ENCODE measurements at regions not wholly inside any gene's neighbourhood (a gene's known extent, or its start where the extent isn't known, plus 50 kb on each side); places are given as distances from the start of the nearest gene placed in this dataset.

DNA sequence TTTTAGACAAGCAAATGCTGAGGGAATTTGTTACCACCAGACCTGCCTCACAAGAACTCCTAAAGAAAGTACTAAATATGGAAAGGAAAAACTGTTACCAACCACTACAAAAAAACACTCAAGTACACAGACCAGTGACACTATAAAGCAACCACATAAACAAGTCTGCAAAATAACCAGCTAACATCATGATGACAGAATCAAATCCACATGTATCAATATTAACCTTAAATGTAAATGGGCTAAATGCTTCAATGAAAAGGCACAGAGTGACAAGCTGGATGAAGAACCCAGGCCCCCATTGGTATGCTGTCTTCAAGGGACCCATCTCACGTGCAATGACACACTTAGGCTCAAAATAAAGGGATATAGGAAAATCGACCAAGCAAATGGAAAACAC is 529.9 kb upstream of the CAMK1G start:
- TF ChIP-seq, protein P1, sequence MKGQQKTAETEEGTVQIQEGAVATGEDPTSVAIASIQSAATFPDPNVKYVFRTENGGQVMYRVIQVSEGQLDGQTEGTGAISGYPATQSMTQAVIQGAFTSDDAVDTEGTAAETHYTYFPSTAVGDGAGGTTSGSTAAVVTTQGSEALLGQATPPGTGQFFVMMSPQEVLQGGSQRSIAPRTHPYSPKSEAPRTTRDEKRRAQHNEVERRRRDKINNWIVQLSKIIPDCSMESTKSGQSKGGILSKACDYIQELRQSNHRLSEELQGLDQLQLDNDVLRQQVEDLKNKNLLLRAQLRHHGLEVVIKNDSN (IDR thresholded peaks at IDR 0.05) = no peak
- TF ChIP-seq FOXM1 (IDR thresholded peaks at IDR 0.05; ENCODE audit: borderline replicate concordance, low read depth) (no peak), EGR1 (IDR thresholded peaks at IDR 0.05) (no peak), EP300 (IDR thresholded peaks at IDR 0.05; ENCODE audit: borderline replicate concordance) (no peak), RAD21 (IDR thresholded peaks at IDR 0.05; ENCODE audit: low read depth) (no peak), CREB1 (IDR thresholded peaks at IDR 0.05; ENCODE audit: low read depth) (no peak), TAF1 (IDR thresholded peaks at IDR 0.05; ENCODE audit: low read depth) (no peak), ZBTB7A (IDR thresholded peaks at IDR 0.05; ENCODE audit: low read depth) (no peak), TEAD4 (IDR thresholded peaks at IDR 0.05) (no peak), TCF12 (IDR thresholded peaks at IDR 0.05; ENCODE audit: low read depth) (no peak), CEBPB (IDR thresholded peaks at IDR 0.05) (no peak), NFIC (IDR thresholded peaks at IDR 0.05) (no peak), YY1 (IDR thresholded peaks at IDR 0.05; ENCODE audit: low read depth) (no peak)
- TF ChIP-seq, protein P2, sequence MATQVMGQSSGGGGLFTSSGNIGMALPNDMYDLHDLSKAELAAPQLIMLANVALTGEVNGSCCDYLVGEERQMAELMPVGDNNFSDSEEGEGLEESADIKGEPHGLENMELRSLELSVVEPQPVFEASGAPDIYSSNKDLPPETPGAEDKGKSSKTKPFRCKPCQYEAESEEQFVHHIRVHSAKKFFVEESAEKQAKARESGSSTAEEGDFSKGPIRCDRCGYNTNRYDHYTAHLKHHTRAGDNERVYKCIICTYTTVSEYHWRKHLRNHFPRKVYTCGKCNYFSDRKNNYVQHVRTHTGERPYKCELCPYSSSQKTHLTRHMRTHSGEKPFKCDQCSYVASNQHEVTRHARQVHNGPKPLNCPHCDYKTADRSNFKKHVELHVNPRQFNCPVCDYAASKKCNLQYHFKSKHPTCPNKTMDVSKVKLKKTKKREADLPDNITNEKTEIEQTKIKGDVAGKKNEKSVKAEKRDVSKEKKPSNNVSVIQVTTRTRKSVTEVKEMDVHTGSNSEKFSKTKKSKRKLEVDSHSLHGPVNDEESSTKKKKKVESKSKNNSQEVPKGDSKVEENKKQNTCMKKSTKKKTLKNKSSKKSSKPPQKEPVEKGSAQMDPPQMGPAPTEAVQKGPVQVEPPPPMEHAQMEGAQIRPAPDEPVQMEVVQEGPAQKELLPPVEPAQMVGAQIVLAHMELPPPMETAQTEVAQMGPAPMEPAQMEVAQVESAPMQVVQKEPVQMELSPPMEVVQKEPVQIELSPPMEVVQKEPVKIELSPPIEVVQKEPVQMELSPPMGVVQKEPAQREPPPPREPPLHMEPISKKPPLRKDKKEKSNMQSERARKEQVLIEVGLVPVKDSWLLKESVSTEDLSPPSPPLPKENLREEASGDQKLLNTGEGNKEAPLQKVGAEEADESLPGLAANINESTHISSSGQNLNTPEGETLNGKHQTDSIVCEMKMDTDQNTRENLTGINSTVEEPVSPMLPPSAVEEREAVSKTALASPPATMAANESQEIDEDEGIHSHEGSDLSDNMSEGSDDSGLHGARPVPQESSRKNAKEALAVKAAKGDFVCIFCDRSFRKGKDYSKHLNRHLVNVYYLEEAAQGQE (IDR thresholded peaks at IDR 0.05; ENCODE audit: low read depth) = no peak
- TF ChIP-seq, protein P3, sequence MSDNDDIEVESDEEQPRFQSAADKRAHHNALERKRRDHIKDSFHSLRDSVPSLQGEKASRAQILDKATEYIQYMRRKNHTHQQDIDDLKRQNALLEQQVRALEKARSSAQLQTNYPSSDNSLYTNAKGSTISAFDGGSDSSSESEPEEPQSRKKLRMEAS (IDR thresholded peaks at IDR 0.05) = no peak

DNA sequence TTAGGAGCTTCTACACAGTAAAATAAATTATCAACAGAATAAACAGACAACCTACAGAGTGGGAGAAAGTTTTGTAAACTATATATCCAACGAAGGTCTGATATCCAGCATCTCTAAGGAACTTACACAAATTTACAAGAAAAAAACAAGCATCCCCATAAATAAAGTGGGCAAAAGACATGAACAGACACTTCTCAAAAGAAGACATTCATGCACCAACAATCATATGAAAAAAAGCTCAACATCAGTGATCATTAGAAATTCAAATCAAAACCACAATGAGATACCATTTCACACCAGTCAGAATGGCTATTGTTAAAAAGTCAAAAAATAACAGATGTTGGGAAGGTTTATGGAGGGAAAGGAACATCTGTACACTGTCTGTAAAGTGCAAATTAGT is 526.4 kb upstream of the CAMK1G start:
- no peak for TF ChIP-seq TCF12 (IDR thresholded peaks at IDR 0.05; ENCODE audit: low read depth)
- no peak for TF ChIP-seq EGR1 (IDR thresholded peaks at IDR 0.05)
- TF ChIP-seq TAF1 (IDR thresholded peaks at IDR 0.05; ENCODE audit: low read depth) = no peak
- TF ChIP-seq RAD21 (IDR thresholded peaks at IDR 0.05; ENCODE audit: low read depth) = no peak
- no peak for TF ChIP-seq ZBTB7A (IDR thresholded peaks at IDR 0.05; ENCODE audit: low read depth)
- TF ChIP-seq CEBPB (IDR thresholded peaks at IDR 0.05) = no peak
- TF ChIP-seq YY1 (IDR thresholded peaks at IDR 0.05; ENCODE audit: low read depth) = no peak
- TF ChIP-seq NFIC (IDR thresholded peaks at IDR 0.05) = no peak
- TF ChIP-seq, protein P2 (IDR thresholded peaks at IDR 0.05; ENCODE audit: low read depth) = no peak
- no peak for TF ChIP-seq TEAD4 (IDR thresholded peaks at IDR 0.05)
- TF ChIP-seq FOXM1 (IDR thresholded peaks at IDR 0.05; ENCODE audit: borderline replicate concordance, low read depth) = no peak
- TF ChIP-seq EP300 (IDR thresholded peaks at IDR 0.05; ENCODE audit: borderline replicate concordance) = no peak
- TF ChIP-seq, protein P1 (IDR thresholded peaks at IDR 0.05) = no peak
- TF ChIP-seq, protein P3 (IDR thresholded peaks at IDR 0.05) = no peak
- TF ChIP-seq CREB1 (IDR thresholded peaks at IDR 0.05; ENCODE audit: low read depth) = no peak

DNA sequence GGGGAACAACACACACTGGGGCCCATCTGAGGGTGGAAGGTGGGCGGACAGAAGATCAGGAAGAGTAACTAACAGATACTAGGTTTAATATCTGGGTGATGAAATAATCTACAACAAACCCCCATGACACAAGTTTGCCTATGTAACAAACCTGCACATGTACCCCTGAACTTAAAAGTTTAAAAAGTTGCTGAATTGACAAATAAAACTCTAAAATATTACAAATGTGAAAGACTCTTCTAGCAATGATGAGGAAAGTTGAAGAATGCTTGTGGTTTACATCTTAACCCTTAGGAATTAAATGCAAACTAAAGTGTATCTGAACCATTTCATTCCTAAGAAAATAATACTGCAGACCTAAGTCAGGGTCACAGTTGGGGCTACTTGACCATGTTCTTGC is 525.6 kb upstream of the CAMK1G start:
- TF ChIP-seq RAD21 (IDR thresholded peaks at IDR 0.05; ENCODE audit: low read depth) (no peak), FOXM1 (IDR thresholded peaks at IDR 0.05; ENCODE audit: borderline replicate concordance, low read depth) (no peak), EGR1 (IDR thresholded peaks at IDR 0.05) (no peak), EP300 (IDR thresholded peaks at IDR 0.05; ENCODE audit: borderline replicate concordance) (no peak), NFIC (IDR thresholded peaks at IDR 0.05) (no peak), TCF12 (IDR thresholded peaks at IDR 0.05; ENCODE audit: low read depth) (no peak), TEAD4 (IDR thresholded peaks at IDR 0.05) (no peak), TAF1 (IDR thresholded peaks at IDR 0.05; ENCODE audit: low read depth) (no peak), CEBPB (IDR thresholded peaks at IDR 0.05) (no peak), YY1 (IDR thresholded peaks at IDR 0.05; ENCODE audit: low read depth) (no peak), CREB1 (IDR thresholded peaks at IDR 0.05; ENCODE audit: low read depth) (no peak), ZBTB7A (IDR thresholded peaks at IDR 0.05; ENCODE audit: low read depth) (no peak)
- TF ChIP-seq, protein P1 (IDR thresholded peaks at IDR 0.05) = no peak
- TF ChIP-seq, protein P2 (IDR thresholded peaks at IDR 0.05; ENCODE audit: low read depth) = no peak
- TF ChIP-seq, protein P3 (IDR thresholded peaks at IDR 0.05) = no peak

All from Ishikawa (cell line).